GM18861 (cell line): ENCODE measurements at regions not wholly inside any gene's neighbourhood (a gene's known extent, or its start where the extent isn't known, plus 50 kb on each side); places are given as distances from the start of the nearest gene placed in this dataset.

Experiments used
- ATAC-seq: cut with Tn5 transposase; IDR thresholded peaks from one replicate; pipeline ENCODE4 v1.9.1; 2021; ENCODE audit not compliant: unreplicated experiment

DNA sequence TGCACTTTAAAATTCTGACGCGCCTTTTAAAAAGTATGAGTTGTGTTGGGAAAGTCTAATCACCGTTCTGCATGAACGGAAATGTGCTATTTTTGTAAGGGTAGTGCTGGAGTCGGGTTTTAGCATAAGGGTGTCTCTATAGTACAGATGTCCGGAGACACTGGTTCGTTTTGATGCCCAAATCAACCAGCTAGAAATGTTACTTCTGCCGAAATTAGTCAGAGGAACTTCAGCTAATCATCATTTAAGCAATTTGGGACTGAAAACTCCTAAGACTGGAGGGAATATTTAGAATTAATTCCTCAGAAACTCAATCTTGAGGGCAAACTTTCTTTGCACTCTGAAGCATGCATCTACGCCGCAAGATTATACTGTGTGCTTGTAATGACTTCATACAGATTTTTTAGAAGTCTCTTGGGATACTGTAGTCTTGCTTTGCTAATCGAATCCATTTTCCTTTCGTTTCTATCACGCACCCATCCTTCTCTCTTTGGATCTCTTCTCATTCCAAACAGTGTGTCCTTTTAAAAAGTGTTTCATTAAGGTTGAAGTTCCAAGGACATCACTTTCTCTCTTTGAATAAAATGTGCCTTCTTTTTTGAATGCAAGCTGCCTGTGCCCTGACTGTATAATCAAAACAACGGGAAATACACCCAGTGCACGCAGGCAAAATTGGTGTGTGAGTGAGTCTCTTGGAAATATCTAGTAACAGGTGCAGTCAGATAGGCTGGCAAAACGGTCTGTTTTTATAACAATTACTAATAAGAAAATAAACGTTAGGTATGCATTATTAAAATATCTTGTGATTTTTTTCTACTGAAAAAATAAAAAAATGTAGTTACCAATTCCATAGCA lies 270.9 kb upstream of the TCF4 start:
- no peak for ATAC-seq

DNA sequence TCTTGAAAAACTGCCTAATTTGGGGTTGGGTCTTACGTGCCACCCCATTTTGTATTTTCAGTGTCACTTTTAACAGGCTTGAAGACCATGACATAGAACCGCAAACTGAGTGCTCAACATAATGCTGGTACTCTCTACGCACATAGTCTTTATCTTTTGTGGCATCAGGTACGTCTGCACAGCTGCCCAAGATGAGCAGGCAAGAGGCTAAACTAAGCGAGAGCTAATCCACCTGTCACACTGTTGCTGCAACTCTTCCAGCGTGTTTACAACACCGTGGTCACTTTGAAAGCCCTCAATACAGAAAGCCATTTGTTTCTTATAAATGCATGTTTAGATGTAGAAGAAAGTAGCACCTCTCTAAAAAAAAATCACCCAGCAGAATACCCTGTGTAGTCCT lies 270.0 kb upstream of the TCF4 start:
- no peak for ATAC-seq

DNA sequence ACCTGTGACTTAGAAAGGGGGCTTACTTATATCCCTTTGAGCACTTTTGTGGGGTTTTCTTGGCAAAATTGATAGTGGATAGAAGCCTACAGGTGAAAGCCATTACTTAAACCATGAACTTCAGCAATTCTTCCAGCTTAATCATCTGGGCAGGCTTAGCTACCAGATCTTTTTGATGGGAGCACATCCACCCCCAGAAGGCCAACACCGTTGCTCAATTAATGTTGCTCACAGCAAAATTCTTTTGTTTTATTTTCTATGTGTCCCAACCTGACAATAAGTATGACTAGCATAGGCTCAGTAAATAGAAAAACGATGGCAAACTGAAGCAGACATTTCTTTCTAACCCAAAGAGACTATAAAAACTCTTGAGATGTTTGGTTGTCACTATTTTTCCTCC lies 269.4 kb upstream of the TCF4 start:
- no peak for ATAC-seq

DNA sequence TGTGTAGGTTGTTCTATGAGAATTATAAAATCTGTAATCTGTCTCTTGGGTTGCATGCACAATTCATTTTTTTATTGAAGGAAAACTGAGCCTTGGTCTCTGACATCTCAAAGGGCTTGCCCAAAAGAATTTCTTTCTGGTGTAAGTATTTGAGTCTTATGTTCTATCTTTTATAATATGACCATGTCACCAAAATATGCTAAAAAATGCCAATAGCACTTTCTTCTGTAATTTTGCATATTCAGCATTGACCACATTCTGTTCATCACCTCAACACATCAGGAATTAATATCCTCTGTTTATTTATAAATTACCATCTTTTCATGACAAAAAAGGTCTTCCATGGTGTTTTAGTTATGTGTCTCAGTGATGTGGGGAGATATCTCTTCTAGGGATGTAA lies 268.7 kb upstream of the TCF4 start:
- no peak for ATAC-seq

DNA sequence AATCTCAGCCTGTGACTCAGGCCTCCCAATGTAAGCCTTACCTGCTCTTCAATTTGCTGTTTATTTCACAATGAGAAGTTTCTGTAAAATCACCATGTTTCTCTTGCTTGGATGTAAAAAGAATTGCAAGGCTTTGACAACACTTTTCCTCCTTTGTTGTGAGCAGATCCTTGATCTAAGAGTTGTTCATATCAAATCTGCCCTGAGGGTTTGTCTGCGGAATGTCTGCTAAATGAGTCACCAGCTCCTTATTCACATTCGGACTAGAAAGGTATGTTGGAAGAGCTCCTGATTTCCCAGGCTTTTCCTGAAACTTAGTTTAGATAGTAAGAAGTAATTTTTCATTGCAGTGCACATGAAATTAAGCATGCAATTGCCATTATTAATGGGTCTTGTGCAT lies 268.2 kb upstream of the TCF4 start:
- no peak for ATAC-seq

DNA sequence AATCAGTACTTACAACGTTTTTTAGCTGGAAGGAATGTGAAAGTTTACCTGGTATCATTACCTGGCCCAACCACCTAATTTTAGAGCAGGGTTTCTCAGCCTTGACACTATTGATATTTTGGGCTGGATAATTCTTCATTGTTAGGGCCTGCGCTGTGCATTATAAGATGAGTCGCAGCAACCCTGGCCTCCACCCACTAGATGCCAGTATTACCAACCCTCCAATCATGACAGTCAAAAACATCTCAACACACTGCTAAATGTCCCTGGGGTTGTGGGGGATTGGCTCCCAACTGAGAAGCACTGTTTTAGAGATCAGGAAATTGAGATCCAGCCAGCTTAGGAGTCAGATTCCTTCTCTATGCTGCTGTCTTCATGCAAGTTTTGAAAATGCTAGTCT lies 265.3 kb upstream of the TCF4 start:
- no peak for ATAC-seq

DNA sequence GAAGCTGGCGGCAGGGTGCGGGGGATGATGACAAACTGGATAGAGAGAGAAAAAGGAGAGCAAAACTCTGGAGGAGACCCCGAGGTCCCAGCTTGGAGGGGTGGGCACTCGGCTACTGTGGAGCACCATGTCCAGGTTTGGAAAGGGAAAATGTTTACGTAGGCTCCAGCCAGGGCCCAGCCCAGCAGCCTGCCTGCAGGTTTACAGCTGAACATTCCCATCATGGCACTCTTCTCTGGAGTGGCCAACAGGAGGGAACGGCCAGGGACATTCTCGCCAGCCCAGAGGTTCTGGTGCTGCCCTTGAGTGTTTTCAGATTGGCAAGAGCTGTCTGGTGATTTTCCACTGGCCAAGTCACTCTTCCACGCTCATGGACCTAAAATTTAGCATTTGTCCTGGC lies 262.9 kb upstream of the TCF4 start:
- no peak for ATAC-seq

DNA sequence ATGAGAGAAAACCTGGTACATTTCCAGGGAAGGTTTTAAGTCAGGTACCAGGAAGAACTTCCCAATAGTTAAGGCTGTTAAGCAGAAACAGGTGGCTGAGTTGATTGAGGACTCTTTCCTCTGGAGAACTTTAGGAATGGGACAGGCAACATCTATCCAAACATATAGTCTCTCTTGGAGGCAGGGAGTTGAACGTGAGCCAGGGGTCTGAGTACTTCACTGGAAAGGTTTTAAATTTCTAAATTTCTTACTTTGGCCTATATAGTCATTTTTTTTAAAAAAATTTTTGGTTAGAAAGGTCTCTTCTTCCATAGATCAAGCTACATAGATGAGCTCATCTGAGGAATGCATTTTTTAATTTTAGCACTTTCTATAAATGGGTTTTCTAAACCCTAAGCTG lies 261.4 kb upstream of the TCF4 start:
- ATAC-seq: no peak

DNA sequence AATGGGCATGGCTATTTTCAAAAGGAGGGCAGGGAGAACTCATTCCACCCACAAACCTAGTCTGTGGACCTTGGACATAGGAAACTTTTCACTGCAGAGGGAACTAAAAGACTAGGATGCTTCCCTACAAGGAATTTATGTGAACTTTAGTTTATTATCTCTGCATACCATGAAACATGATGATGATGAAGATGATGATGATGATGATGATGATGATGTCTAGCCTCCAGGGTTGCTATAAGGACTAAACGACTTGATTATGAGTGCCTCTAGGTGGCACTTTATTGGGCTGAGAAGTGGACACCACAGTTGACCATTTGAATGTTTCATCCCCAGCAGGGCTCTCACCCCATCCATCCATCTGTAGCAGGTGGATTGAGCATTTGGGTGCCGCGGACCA lies 260.0 kb upstream of the TCF4 start:
- ATAC-seq: no peak

DNA sequence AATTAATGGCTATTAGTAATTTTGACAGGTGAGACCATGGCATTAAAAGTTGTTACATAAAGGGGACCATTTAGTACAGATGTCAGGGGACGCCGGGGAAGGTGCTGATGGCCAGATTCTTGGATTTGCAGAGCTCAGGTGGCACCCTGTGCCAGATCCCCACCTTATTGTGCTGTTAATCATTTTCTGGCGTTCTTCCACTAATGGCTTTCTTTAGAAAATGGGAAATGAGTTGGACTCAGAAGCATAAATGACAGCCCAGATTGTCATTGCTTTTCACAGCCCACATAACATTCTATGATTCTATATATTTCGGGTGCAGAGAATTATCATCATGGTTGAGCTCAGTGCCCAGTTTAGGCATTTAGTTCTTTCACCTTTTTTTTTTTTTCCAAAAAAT lies 257.2 kb upstream of the TCF4 start:
- no peak for ATAC-seq

DNA sequence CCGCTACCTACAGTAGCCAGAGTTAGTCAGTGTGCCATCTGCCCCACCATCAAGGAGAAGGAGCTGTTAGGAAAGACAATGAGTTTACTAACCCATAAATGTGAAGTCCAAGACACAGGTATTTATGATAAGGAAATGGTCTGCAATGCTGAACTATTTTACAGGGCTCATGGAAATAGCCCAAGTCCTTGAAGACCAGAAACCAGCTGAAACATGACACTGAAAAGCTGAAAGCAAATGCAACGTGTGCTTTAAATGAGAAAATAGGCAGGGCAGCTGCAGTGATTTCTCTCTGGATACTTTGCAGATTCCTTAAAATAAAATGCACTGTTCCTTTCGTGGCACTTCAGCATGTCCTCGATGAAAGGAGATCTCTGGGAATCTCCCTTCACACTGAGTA lies 256.4 kb upstream of the TCF4 start:
- ATAC-seq: no peak

DNA sequence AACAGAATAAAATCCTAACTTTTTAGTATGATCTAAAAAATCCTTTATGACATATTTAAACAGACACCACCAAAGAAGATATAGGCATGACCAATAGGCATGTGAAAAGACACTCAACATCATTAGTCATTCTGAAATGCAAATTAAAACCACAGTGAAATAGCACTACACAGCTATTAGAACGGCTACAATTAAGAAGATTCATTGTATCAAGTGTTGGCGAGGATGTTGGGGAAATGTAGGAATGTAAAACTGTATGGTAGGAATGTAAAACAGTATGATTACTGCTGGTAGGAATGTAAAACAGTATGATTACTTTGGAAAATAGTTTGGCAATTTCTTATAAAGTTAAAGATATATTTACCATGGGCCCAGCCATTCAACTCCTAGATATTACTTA lies 253.3 kb upstream of the TCF4 start:
- ATAC-seq: no peak

DNA sequence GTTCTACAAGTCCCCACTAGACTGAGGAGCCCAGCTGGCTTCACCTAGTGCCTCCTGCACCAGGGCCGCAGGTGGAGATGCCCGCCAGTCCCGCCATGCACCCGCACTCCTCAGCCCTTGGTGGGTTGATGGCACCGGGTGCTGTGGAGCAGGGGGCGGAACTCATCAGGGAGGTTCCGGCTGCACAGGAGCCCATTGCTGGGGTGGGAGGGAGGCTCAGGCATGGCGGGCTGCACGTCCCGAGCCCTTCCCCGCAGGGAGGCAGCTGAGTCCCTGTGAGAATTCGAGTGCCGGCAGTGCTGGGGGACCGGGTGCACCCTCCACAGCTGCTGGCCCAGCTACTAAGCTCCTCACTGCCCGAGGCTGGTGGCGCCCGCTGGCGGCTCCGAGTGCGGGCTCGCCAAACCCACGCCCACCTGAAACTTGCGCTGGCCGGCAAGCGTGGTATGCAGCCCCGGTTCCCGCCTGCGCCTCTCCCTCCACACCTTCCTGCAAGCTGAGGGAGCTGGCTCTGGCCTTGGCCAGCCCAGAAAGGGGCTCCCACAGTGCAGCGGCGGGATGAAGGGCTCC lies 252.7 kb upstream of the TCF4 start:
- ATAC-seq: no peak

DNA sequence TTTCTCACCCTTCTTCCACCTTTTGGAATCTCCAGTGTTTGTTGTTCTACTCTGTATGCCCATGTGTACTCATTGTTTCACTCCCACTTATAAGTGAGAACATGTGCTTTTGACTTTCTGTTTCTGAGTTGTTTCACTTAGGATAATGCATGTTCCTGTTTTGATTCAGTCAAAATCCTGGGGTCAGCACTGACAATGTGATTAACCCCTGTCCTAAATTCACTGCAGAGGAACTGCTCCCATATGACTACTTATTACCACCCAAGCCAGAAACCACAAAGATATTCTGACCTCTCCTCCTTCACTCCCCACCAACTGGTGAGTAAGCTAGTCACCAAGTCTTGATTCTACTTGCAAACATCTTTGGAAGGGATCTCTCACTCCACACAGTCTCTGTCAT lies 251.4 kb upstream of the TCF4 start:
- ATAC-seq: no peak

DNA sequence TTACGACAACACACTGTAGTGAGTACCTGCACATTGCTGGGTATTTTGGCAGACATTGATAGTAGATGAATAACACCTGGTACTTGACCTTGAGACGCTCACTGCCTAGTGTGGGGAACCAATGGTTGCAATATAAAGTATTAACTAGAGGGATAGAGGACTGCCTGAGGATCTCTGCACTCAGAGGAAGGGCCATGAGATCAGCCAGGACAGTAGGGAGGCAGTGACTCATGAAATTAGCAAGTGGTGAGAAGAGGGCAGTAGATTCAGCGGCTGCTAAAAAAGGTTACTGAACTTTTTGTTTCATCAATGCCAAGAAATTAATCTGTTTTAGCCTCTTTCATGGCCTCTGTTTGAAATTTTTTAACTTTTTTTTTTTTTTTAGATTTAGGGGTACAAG lies 250.8 kb upstream of the TCF4 start:
- ATAC-seq: no peak

DNA sequence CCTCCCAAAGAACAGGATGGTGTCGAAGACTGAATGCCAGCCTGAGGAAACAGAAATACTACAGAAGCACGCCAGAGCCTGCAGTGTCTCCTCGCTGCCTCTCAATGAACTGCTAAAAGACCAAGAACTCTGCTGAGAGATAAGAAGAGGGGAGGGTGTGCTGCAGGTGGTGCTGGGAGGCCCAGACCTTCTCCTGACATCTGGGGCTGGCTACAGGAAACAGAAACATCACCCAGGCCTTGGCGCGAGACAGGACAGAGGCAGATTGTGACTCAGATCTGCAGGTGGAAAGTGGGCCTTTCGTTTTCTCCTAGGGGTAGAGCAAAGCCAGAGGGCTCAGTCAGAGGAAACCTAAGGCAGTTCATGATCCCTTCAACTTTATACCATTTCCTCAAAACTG lies 250.3 kb upstream of the TCF4 start:
- ATAC-seq: no peak

DNA sequence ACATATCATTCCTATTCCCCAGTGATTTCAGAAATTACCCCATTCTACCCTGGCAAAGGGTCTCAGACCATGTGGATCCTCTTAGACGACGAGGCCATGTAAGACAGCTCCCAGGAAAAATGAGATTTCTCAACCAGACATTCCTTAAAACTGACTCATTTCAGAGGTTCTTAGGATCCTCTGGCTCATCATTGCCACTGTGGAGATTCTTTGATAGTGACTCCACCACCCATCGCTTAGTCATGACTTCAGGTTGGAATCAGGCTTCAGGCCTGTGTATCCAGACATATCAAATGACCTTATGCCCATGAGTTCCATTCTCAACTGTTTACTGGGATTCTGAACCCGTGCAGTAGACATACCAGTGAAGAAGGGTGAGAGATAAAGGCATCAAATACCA lies 245.6 kb upstream of the TCF4 start:
- no peak for ATAC-seq

DNA sequence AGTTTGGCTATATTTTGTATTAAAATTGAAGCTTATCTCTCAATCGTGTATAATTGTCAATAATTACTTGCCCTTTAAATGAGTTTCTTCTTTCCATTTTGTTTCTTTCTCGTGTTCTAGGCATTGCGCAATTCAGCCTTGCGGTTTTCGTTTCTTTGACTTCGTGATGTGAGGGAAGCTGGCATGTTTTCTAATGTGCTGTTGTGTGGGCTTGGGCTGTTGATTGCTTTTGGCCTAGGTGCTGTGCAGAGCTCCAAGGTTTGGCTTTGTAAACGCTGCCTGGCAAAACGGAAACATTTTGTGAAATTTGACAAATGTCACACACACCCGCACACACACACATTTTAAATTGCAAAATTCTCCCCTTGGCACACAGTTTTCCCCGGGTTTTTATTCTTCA lies 242.6 kb upstream of the TCF4 start:
- ATAC-seq: no peak

DNA sequence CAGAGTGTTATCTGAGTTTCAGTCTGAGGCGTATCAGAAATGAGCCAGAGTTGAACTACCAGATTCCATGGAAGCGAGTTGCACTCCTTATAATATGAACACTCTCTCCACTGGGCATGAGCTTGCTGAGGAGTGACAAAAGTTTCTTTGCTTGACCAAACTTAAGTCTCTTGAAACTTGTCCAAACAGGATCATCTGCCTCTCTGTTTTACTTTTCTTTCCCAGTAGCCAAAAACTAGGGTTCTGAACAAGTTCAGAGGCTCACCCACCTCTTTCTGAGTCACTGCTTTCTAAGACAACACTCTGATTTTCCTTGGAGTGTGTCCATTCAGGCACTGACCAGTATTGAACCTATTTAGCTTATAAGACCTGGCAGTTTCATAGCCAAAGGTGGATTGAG lies 233.2 kb upstream of the TCF4 start:
- ATAC-seq: no peak

DNA sequence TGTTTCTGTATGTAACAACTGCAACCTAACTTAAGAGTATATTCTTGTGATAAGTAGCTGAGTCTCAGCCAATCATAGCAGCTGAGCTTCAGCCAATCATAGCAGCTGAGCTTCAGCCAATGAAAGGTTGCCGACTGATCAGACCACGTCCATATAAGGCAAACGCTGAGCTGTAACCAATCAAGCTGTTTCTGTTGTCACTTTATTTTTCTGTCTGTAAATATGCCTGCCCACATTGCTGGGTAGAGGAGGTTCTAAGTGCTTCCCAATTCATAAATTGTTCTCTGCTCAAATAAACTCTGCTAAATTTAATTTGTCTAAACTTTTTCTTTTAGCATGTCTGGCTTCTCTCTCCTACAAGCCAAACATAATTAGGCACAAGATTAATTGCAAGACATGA lies 231.5 kb upstream of the TCF4 start:
- ATAC-seq: no peak

DNA sequence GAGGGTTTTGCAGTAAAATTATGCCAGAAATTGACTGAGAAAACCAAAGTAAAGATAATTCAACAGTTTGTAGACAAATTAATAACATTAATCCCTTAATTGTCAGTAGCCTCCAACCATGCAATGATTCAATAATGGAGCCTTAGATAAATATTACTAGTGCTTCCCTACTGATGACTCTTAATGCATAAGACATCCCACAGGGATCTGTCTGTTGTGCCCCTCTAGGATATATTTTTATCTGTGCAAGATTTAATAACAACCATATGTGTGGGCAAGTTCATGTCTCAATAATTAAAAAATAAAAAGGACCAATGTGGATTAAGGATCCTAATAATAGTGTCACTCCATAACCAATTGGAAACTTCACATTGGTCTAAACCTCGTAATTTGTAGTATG lies 230.3 kb upstream of the TCF4 start:
- ATAC-seq: no peak

DNA sequence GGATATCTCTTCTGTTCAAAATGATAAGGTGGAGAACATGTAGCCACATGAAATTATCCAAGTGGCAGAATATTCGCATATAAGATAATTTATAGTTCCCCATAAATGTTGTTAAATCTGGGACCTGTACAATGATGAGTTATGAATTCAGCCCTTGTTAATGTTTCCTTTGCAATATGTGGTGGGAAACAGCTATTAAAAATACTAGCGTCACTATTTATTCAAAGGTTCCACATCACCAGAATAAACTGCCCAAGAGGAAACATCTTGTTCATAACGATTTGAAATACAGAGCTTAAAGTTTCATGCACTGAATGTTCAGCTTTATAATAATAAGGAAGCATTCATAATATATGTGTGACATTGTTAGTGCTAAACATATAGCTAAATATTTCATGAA lies 223.9 kb upstream of the TCF4 start:
- ATAC-seq: no peak

DNA sequence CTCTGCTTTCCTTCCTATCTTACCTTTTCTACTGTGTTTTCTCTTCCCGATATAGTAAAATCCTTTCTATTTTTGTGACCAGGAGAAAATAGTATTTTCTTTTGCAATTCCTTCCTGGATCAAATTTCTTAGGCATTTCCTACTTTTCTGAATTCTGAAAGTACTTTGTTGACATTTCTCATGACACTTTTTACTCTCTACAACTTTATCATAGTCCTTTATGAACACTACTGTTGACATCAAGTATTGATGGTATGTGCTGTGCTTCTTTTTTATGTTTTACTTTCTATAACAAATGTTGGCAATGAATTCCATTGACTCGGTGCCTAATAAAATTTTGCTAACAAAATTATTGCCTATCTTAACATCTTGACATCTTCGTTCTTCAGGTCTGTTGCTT lies 217.7 kb upstream of the TCF4 start:
- no peak for ATAC-seq
